Lower leg skin (tissue), 3 donors: ENCODE measurements at regions not wholly inside any gene's neighbourhood (a gene's known extent, or its start where the extent isn't known, plus 50 kb on each side); places are given as distances from the start of the nearest gene placed in this dataset.

ENCODE experiments used
- POLR2A ChIP-seq, 2 donors: fragments of 450-650 bp; IDR thresholded peaks; one replicate each; pipeline ENCODE4 v1.6.1; 2016 to 2017; ENCODE audit warnings: antibody characterized with exemption in 2 of 2, mild to moderate bottlenecking in 1 of 2, moderate library complexity in 1 of 2
- TF ChIP-seq, protein P1 (sequence below), 3 donors: fragments of 450-650 bp; IDR thresholded peaks; one replicate each; pipeline ENCODE4 v1.5.1; 2016; ENCODE audit warnings: antibody characterized with exemption in 3 of 3, mild to moderate bottlenecking in 3 of 3, moderate library complexity in 2 of 3

DNA sequence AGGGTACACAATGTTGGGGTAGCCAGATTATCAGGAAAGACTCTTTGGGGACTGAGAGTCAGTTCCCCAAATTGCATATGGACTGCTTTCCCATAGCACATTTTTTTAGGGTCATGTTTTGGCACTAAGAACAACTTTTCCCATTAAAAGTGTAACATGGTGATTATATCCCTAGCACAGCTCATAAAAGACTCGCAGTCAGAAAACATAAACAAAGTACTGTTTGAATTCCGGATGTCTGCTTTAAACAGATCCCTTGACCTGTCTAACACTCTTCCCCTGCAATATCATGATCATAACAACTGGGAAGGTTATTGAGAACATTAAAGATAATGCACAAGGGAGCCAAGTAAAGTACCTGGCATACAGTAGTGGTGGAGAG lies 262.2 kb downstream of the ASXL3 start:
- TF ChIP-seq, protein P1, sequence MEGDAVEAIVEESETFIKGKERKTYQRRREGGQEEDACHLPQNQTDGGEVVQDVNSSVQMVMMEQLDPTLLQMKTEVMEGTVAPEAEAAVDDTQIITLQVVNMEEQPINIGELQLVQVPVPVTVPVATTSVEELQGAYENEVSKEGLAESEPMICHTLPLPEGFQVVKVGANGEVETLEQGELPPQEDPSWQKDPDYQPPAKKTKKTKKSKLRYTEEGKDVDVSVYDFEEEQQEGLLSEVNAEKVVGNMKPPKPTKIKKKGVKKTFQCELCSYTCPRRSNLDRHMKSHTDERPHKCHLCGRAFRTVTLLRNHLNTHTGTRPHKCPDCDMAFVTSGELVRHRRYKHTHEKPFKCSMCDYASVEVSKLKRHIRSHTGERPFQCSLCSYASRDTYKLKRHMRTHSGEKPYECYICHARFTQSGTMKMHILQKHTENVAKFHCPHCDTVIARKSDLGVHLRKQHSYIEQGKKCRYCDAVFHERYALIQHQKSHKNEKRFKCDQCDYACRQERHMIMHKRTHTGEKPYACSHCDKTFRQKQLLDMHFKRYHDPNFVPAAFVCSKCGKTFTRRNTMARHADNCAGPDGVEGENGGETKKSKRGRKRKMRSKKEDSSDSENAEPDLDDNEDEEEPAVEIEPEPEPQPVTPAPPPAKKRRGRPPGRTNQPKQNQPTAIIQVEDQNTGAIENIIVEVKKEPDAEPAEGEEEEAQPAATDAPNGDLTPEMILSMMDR (IDR thresholded peaks at IDR 0.05) = no peak
- TF ChIP-seq POLR2A (IDR thresholded peaks at IDR 0.05) = no peak
